IPS-15b (cell line): ENCODE measurements at regions not wholly inside any gene's neighbourhood (a gene's known extent, or its start where the extent isn't known, plus 50 kb on each side); places are given as distances from the start of the nearest gene placed in this dataset.

Experiments
- H3K27me3 ChIP-seq: one replicate; pipeline ENCODE4 v1.6.1; 2013; ENCODE audit warnings: low read length; ENCODE audit not compliant: control insufficient read depth, insufficient read depth
- H3K36me3 ChIP-seq: one replicate; pipeline ENCODE4 v1.6.1; 2013; ENCODE audit warnings: low read length; ENCODE audit not compliant: control insufficient read depth, insufficient read depth
- H3K4me1 ChIP-seq: one replicate; pipeline ENCODE4 v1.6.1; 2013; ENCODE audit warnings: mild to moderate bottlenecking, low read length; ENCODE audit not compliant: control insufficient read depth, insufficient read depth
- H3K4me3 ChIP-seq: one replicate; pipeline ENCODE4 v1.5.1; 2013; ENCODE audit warnings: low read depth, low read length
- H3K9ac ChIP-seq: one replicate; pipeline ENCODE4 v1.6.1; 2013; ENCODE audit warnings: low read depth, mild to moderate bottlenecking, low read length
- H3K9me3 ChIP-seq: one replicate; pipeline ENCODE4 v1.6.1; 2013; ENCODE audit warnings: mild to moderate bottlenecking, low read length; ENCODE audit not compliant: control insufficient read depth, insufficient read depth

GRCh38 chr11:36877149-36877548 is 279.1 kb upstream of the RAG2 start:
- Histone ChIP-seq H3K36me3 (no peaks in the 10 kb centered on the region), H3K4me3 (no peak overlapping the region), H3K9me3 (no peaks in the 10 kb centered on the region), H3K27me3 (no peaks in the 10 kb centered on the region), H3K9ac (no peak overlapping the region), H3K4me1 (no peaks in the 10 kb centered on the region)

- no peak overlapping the region for H3K4me3 ChIP-seq
- no peak overlapping the region for H3K9ac ChIP-seq
- H3K27me3 ChIP-seq, result no peaks in the 10 kb centered on the region
- no peaks in the 10 kb centered on the region for H3K36me3 ChIP-seq
- H3K9me3 ChIP-seq, result no peaks in the 10 kb centered on the region
- H3K4me1 ChIP-seq, result no peaks in the 10 kb centered on the region
Measured at GRCh38 chr11:36876266-36876665, 278.2 kb upstream of the RAG2 start.

GRCh38 chr11:36874291-36874690 is 276.3 kb upstream of the RAG2 start:
- no peaks in the 10 kb centered on the region for H3K9me3 ChIP-seq
- H3K27me3 ChIP-seq, result no peaks in the 10 kb centered on the region
- H3K36me3 ChIP-seq, result no peaks in the 10 kb centered on the region
- H3K4me3 ChIP-seq, result no peak overlapping the region
- no peak overlapping the region for H3K9ac ChIP-seq
- no peaks in the 10 kb centered on the region for H3K4me1 ChIP-seq

- no peaks in the 10 kb centered on the region for H3K4me1 ChIP-seq
- H3K9me3 ChIP-seq, result no peaks in the 10 kb centered on the region
- H3K27me3 ChIP-seq, result no peaks in the 10 kb centered on the region
Measured at GRCh38 chr11:36870361-36870760, 272.3 kb upstream of the RAG2 start.

GRCh38 chr11:36868380-36868779 is 270.3 kb upstream of the RAG2 start:
- no peaks in the 10 kb centered on the region for H3K9me3 ChIP-seq
- H3K9ac ChIP-seq, result no peak overlapping the region
- H3K4me3 ChIP-seq, result no peak overlapping the region
- H3K36me3 ChIP-seq, result no peaks in the 10 kb centered on the region
- no peaks in the 10 kb centered on the region for H3K27me3 ChIP-seq
- H3K4me1 ChIP-seq, result no peaks in the 10 kb centered on the region

More at GRCh38 chr11:36870361-36870760, 272.3 kb upstream of the RAG2 start:
- Histone ChIP-seq H3K9ac (no peak overlapping the region), H3K36me3 (no peaks in the 10 kb centered on the region), H3K4me3 (no peak overlapping the region)

- no peak overlapping the region for H3K9ac ChIP-seq
- H3K36me3 ChIP-seq, result no peaks in the 10 kb centered on the region
- no peaks in the 10 kb centered on the region for H3K4me1 ChIP-seq
- H3K27me3 ChIP-seq, result no peaks in the 10 kb centered on the region
- no peak overlapping the region for H3K4me3 ChIP-seq
- no peaks in the 10 kb centered on the region for H3K9me3 ChIP-seq
Measured at GRCh38 chr11:36865846-36866245, 267.8 kb upstream of the RAG2 start.

GRCh38 chr11:36854875-36855274 is 256.8 kb upstream of the RAG2 start:
- H3K36me3 ChIP-seq, result no peaks in the 10 kb centered on the region

GRCh38 chr11:36848660-36849059 is 250.6 kb upstream of the RAG2 start:
- Histone ChIP-seq H3K4me3 (no peak overlapping the region), H3K27me3 (no peaks in the 10 kb centered on the region), H3K4me1 (no peaks in the 10 kb centered on the region), H3K9me3 (no peaks in the 10 kb centered on the region), H3K36me3 (no peaks in the 10 kb centered on the region), H3K9ac (no peak overlapping the region)

More at GRCh38 chr11:36854875-36855274, 256.8 kb upstream of the RAG2 start:
- Histone ChIP-seq H3K4me1 (no peaks in the 10 kb centered on the region), H3K27me3 (no peaks in the 10 kb centered on the region), H3K9me3 (no peaks in the 10 kb centered on the region), H3K9ac (no peak overlapping the region), H3K4me3 (no peak overlapping the region)

GRCh38 chr11:36840378-36840777 is 242.3 kb upstream of the RAG2 start:
- H3K4me1 ChIP-seq, result no peaks in the 10 kb centered on the region
- no peaks in the 10 kb centered on the region for H3K36me3 ChIP-seq
- no peak overlapping the region for H3K4me3 ChIP-seq
- H3K9me3 ChIP-seq, result no peaks in the 10 kb centered on the region
- no peak overlapping the region for H3K9ac ChIP-seq
- no peaks in the 10 kb centered on the region for H3K27me3 ChIP-seq

GRCh38 chr11:36837831-36838437 is 239.9 kb upstream of the RAG2 start:
- H3K4me1 ChIP-seq, result no peaks in the 10 kb centered on the region
- no peak overlapping the region for H3K4me3 ChIP-seq
- H3K9me3 ChIP-seq, result no peaks in the 10 kb centered on the region
- no peaks in the 10 kb centered on the region for H3K27me3 ChIP-seq
- H3K9ac ChIP-seq, result no peak overlapping the region
- H3K36me3 ChIP-seq, result no peaks in the 10 kb centered on the region

GRCh38 chr11:36825251-36825650 is 227.2 kb upstream of the RAG2 start:
- no peaks in the 10 kb centered on the region for H3K36me3 ChIP-seq
- H3K27me3 ChIP-seq, result no peaks in the 10 kb centered on the region
- H3K4me3 ChIP-seq, result no peak overlapping the region
- no peaks in the 10 kb centered on the region for H3K9me3 ChIP-seq
- H3K4me1 ChIP-seq, result no peaks in the 10 kb centered on the region
- no peak overlapping the region for H3K9ac ChIP-seq

GRCh38 chr11:36824349-36824748 is 226.3 kb upstream of the RAG2 start:
- H3K36me3 ChIP-seq, result no peaks in the 10 kb centered on the region
- H3K4me3 ChIP-seq, result no peak overlapping the region
- no peaks in the 10 kb centered on the region for H3K27me3 ChIP-seq
- H3K4me1 ChIP-seq, result no peaks in the 10 kb centered on the region
- H3K9ac ChIP-seq, result no peak overlapping the region
- no peaks in the 10 kb centered on the region for H3K9me3 ChIP-seq
